HG03039 (cell line): ENCODE measurements at regions not wholly inside any gene's neighbourhood (a gene's known extent, or its start where the extent isn't known, plus 50 kb on each side); places are given as distances from the start of the nearest gene placed in this dataset.

Experiments used
- ATAC-seq: cut with Tn5 transposase; IDR thresholded peaks from one replicate; pipeline ENCODE4 v1.9.1; 2021; ENCODE audit warnings: mild to moderate bottlenecking, moderate library complexity; ENCODE audit not compliant: unreplicated experiment

- ATAC-seq, result no peak
Measured at GRCh38 chr1:244218220-244218619, 167.1 kb downstream of the ZBTB18 start.

- no peak for ATAC-seq
Measured at GRCh38 chr1:244219149-244219548, 168.1 kb downstream of the ZBTB18 start.

- ATAC-seq, result no peak
Measured at GRCh38 chr1:244219802-244220201, 168.7 kb downstream of the ZBTB18 start.

- ATAC-seq, result no peak
Measured at GRCh38 chr1:244220410-244220809, 169.3 kb downstream of the ZBTB18 start.

- ATAC-seq, result no peak
Measured at GRCh38 chr1:244221991-244222390, 170.9 kb downstream of the ZBTB18 start.

- ATAC-seq, result no peak
Measured at GRCh38 chr1:244224487-244225430, 173.7 kb downstream of the ZBTB18 start.

- no peak for ATAC-seq
Measured at GRCh38 chr1:244226435-244226834, 175.4 kb downstream of the ZBTB18 start.

- no peak for ATAC-seq
Measured at GRCh38 chr1:244230470-244230869, 179.4 kb downstream of the ZBTB18 start.

- ATAC-seq, result no peak
Measured at GRCh38 chr1:244231193-244231571, 180.1 kb downstream of the ZBTB18 start.

- no peak for ATAC-seq
Measured at GRCh38 chr1:244231572-244232315, 180.7 kb downstream of the ZBTB18 start.

- no peak for ATAC-seq
Measured at GRCh38 chr1:244234009-244234643, 183.0 kb downstream of the ZBTB18 start.

- no peak for ATAC-seq
Measured at GRCh38 chr1:244235157-244235556, 184.1 kb downstream of the ZBTB18 start.

- ATAC-seq, result no peak
Measured at GRCh38 chr1:244236101-244236500, 185.0 kb downstream of the ZBTB18 start.

- ATAC-seq, result no peak
Measured at GRCh38 chr1:244236721-244237120, 185.6 kb downstream of the ZBTB18 start.

- no peak for ATAC-seq
Measured at GRCh38 chr1:244237445-244237844, 186.4 kb downstream of the ZBTB18 start.

GRCh38 chr1:244239261-244239770 lies 188.2 kb downstream of the ZBTB18 start:
- no peak for ATAC-seq

GRCh38 chr1:244241438-244241837 lies 190.4 kb downstream of the ZBTB18 start:
- no peak for ATAC-seq

- ATAC-seq, result no peak
Measured at GRCh38 chr1:244242446-244242845, 191.4 kb downstream of the ZBTB18 start.

- no peak for ATAC-seq
Measured at GRCh38 chr1:244246334-244246733, 195.3 kb downstream of the ZBTB18 start.

- ATAC-seq, result no peak
Measured at GRCh38 chr1:244248426-244248825, 197.3 kb downstream of the ZBTB18 start.

- ATAC-seq, result no peak
Measured at GRCh38 chr1:244252211-244252610, 199.5 kb downstream of the ADSS2 start.
